HG02981 (cell line): ENCODE measurements at regions not wholly inside any gene's neighbourhood (a gene's known extent, or its start where the extent isn't known, plus 50 kb on each side); places are given as distances from the start of the nearest gene placed in this dataset.
"Not testable (repeated sequence)": the region's sequence is repeated elsewhere in the genome, so short reads cannot be mapped to it uniquely, and the experiment has no call there.

ENCODE experiments used
- ATAC-seq: cut with Tn5 transposase; IDR thresholded peaks from one replicate; pipeline ENCODE4 v1.9.1; 2021; ENCODE audit warnings: mild to moderate bottlenecking, moderate library complexity; ENCODE audit not compliant: unreplicated experiment

GRCh38 chr5:106292654-106293053, 1378.1 kb downstream of the EFNA5 start:
- no peak for ATAC-seq

GRCh38 chr5:106290841-106291240, 1379.9 kb downstream of the EFNA5 start:
- no peak for ATAC-seq

- ATAC-seq = no peak
These were observed 1381.8 kb downstream of the EFNA5 start for GRCh38 chr5:106288979-106289378.

- ATAC-seq = no peak
These were observed 1393.1 kb downstream of the EFNA5 start for GRCh38 chr5:106277540-106278096.

- ATAC-seq = no peak
These were observed 1401.4 kb downstream of the EFNA5 start for GRCh38 chr5:106269252-106269843.

- ATAC-seq = no peak
These were observed 1403.5 kb downstream of the EFNA5 start for GRCh38 chr5:106267256-106267655.

GRCh38 chr5:106262395-106262794, 1408.3 kb downstream of the EFNA5 start:
- ATAC-seq = no peak

- not testable (repeated sequence) for ATAC-seq
These were observed 1411.2 kb downstream of the EFNA5 start for GRCh38 chr5:106259431-106260090.

GRCh38 chr5:106258591-106259125, 1412.1 kb downstream of the EFNA5 start:
- no peak for ATAC-seq

- ATAC-seq = no peak
These were observed 1416.0 kb downstream of the EFNA5 start for GRCh38 chr5:106254784-106255183.

- not testable (repeated sequence) for ATAC-seq
These were observed 1424.5 kb downstream of the EFNA5 start for GRCh38 chr5:106246044-106246745.

GRCh38 chr5:106241409-106241808, 1429.3 kb downstream of the EFNA5 start:
- ATAC-seq = no peak

- no peak for ATAC-seq
These were observed 1464.7 kb downstream of the EFNA5 start for GRCh38 chr5:106205916-106206571.

- ATAC-seq = no peak
These were observed 1468.7 kb downstream of the EFNA5 start for GRCh38 chr5:106202035-106202434.

GRCh38 chr5:106200971-106201370, 1469.8 kb downstream of the EFNA5 start:
- ATAC-seq = no peak

GRCh38 chr5:106195679-106196474, 1474.9 kb downstream of the EFNA5 start:
- no peak for ATAC-seq

GRCh38 chr5:106189121-106189809, 1481.5 kb downstream of the EFNA5 start:
- no peak for ATAC-seq

GRCh38 chr5:106185661-106186081, 1485.1 kb downstream of the EFNA5 start:
- ATAC-seq = no peak

GRCh38 chr5:106174903-106175302, 1495.8 kb downstream of the EFNA5 start:
- no peak for ATAC-seq
